H7 (cell line): ENCODE measurements at regions not wholly inside any gene's neighbourhood (a gene's known extent, or its start where the extent isn't known, plus 50 kb on each side); places are given as distances from the start of the nearest gene placed in this dataset.

Experiments used
- DNase-seq: peaks from one replicate; pipeline ENCODE4 v3.0.0; 2012
- H3K27me3 ChIP-seq: 2 replicates; pipeline ENCODE4 v1.6.0; 2011; ENCODE audit warnings: mild to moderate bottlenecking, low read length; ENCODE audit not compliant: control insufficient read depth, insufficient read depth
- H3K36me3 ChIP-seq: replicated peaks from 2 replicates; pipeline ENCODE4 v1.5.1; 2011; ENCODE audit warnings: low read length; ENCODE audit not compliant: control insufficient read depth, insufficient read depth
- H3K4me3 ChIP-seq: 2 replicates; pipeline ENCODE4 v1.5.1; 2011; ENCODE audit warnings: low read depth, mild to moderate bottlenecking, control low read depth, low read length, moderate library complexity; ENCODE audit not compliant: insufficient read depth

DNA sequence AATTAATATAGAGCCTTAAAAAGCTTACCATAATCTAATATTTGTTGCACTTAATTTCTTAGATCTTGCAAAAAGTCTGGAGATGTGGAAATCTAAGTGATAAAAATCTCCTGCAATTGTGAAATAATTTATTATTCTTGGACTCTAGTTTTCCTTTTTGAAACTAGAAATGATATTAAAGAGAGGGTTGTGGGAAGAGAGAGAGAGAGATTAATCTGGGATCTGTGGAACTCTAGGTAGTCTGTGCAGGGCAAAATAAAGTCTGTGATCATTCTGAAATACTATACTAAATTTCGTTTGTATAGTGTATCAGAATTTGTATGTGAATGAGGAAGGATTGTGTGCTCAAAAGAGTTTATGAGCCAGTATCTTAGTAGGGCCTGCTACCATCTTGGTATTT is 692.3 kb downstream of the RWDD3 start:
- no peak overlapping the region for H3K4me3 ChIP-seq
- H3K36me3 ChIP-seq, result no peaks in the 10 kb centered on the region
- DNase-seq, result no peak
- H3K27me3 ChIP-seq, result no peaks in the 10 kb centered on the region

DNA sequence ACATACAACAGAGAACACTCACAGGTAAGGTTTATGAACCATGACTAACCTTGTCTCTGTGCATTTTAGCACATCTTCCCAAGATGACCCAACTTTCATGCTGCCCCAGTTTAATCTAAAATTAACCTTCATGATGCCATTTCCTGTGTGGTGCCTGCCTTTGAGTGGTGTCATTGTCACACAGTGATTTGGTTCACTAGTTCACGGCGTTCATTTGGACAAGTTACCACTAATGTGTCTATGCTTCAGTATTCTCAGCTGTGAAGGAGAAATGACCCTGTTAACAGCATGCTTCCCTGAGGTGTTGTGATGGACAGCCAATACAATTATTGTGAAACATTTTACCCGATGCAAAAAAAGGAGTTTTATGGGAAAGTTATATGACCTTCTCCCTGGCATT is 693.1 kb downstream of the RWDD3 start:
- Histone ChIP-seq H3K4me3 (no peak overlapping the region), H3K36me3 (no peaks in the 10 kb centered on the region), H3K27me3 (no peaks in the 10 kb centered on the region)
- no peak for DNase-seq

DNA sequence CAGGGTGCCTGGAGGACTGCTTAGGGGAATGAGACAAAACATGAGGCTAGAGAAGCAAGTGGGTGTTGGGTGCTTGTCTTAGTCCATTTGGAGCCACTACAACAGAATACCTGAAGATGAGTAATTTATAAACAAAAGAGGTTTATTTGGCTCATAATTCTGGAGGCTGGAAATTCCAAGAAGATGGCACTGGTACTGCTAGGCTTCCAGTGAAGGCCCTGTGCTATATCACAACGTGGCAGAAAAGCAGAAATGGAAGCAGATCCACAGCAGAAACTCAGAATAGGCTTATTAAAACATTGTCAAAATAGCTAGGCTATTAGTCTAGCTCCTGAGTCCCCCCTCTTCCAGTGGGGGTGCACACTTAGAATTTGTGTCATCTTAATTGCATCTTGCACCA is 701.7 kb downstream of the RWDD3 start:
- no peak for DNase-seq
- Histone ChIP-seq H3K27me3 (no peaks in the 10 kb centered on the region), H3K36me3 (no peaks in the 10 kb centered on the region), H3K4me3 (no peak overlapping the region)

DNA sequence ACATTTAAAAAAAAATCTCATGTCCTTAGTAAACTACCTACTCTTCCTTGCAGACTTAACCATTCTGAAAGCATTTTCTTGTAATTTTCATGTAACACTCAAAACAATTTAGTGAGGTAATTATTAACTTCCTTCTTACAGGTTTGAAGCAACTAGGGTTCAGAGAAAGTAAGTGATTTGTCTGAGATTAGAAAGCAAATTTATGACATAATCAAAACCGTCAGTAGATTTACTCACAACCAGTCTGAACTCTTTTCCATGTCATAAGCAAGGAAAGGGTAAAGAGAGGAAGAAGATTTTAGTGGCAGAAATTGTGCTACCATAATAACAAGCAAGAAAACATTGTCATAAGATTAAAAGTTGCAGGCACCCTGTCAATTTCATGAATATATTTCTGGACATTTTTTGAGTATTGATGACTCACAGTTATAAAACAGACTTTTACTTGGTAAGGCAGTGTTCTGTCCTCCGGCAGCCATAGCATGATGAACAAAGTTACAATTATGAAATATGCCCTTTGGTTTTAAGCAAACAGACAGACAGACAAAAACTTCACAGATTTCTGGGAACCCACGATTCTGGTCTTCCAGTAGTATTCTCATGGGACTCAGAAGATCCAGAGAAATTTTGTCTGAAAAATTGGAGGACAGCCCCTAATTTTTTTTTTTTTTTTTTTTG is 707.2 kb downstream of the RWDD3 start:
- no peak for DNase-seq
- no peaks in the 10 kb centered on the region for H3K27me3 ChIP-seq
- H3K4me3 ChIP-seq, result no peak overlapping the region
- H3K36me3 ChIP-seq, result no peaks in the 10 kb centered on the region

DNA sequence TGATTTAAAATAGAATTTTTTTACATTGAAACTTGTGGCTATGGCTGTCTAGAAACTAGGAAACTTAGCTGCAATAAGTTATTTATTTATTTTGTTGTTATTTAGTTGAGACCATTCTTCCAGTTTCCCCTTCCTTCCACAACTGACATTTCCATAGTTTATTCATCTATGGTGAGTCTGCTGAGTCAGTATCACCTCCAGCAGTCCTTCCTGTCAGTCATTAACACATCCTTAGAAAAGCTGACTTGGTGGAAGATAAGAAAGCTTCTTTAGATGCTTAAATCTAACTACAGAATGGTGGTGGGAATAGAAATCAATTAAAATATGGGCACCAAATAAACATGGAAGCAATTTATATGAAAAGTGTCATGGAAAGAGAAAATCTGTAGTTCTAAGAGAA is 714.0 kb downstream of the RWDD3 start:
- Histone ChIP-seq H3K27me3 (no peaks in the 10 kb centered on the region), H3K36me3 (no peaks in the 10 kb centered on the region), H3K4me3 (no peak overlapping the region)
- DNase-seq, result no peak

DNA sequence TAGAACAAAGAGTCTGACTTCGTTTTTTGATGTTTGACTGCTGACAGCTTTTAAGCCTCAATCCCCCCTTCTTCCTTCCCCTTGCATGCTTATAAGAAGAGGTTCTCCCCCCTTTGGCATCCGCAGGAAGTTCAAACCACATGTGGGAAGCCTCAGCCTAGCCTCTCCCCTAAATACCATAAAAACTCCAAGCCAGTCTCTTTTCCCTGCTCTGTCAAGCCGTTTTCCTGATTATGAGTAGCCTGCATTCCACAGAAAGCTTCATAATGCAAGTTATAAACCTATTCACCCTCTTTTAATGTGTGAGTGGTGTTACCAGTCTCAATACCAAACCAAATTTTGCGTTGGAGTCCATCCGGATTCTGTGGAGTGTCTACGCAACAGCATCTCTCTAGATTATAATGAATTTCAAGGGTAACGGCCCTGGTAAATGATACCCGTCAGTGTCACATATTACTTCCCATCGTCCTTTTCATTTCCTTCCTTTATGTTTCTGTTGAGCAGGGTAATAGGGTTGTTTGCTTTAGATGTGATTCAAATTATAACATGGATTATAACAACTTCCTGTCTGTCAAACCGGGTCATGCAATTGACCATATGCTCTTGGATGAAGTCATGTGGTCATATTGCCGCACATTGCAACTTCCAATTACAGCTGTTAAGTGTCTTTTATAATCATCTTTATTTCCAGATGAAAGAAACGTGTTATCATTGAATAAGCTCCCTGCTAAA is 717.5 kb downstream of the RWDD3 start:
- no peaks in the 10 kb centered on the region for H3K27me3 ChIP-seq
- no peak for DNase-seq
- no peaks in the 10 kb centered on the region for H3K36me3 ChIP-seq
- H3K4me3 ChIP-seq, result no peak overlapping the region

DNA sequence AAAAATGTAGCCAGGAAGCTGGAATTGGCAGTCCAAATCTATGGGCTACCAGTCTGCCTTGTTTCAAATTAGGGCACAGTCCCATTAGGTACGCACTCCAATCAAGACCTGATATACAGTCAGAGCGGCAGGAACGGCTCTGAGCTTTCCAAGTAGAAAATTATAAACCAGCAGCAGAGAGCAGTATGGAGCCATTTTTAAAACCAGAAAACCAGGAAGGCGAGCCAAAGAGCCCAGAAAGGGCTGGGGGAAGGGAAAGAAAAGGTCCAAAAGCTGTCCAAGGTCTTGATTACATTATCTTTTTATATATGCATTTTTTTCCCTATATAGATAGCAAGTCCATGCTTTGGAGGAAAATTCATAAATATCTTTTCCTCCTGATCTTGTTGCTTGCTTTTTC is 719.0 kb downstream of the RWDD3 start:
- peak; percentile 13 for DNase-seq
- Histone ChIP-seq H3K27me3 (no peaks in the 10 kb centered on the region), H3K4me3 (no peak overlapping the region), H3K36me3 (no peaks in the 10 kb centered on the region)

DNA sequence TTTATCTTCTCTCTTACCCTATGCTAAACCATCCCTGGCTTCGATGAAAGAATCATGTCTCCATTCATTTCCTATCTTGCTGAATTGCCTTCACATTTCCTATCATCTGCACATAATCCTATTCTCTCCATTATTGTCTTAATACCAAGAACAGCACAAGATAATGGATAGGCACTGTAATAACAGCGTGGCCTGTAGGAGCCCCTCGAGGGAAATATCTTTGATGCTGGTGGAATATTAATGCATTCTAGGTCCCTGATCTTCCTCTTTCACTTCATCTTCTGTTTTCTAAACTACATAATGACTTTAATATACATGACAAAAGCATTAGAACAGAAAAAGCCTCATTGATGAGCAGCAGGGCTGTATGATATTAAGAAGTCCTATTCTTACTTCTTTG is 720.6 kb downstream of the RWDD3 start:
- Histone ChIP-seq H3K27me3 (no peaks in the 10 kb centered on the region), H3K4me3 (no peak overlapping the region), H3K36me3 (no peaks in the 10 kb centered on the region)
- no peak for DNase-seq

DNA sequence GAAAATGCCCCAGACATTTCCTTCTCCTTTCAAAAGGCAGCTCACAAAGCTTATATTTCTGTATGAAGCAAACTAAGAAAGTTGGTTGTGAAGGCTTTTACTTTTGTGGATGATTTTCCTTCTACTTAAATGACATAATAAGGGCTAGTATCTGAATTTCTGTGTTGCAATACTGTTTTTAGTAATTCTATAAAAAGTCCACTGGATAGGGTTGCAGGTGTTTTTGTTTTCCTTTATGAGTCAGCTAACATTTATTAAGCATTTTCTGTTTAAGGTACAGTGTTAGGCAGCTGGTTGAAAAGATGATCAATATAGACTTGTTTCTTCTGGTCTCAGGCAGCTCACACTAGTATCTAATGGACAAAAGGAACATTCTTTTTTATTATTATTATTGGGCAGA is 722.2 kb downstream of the RWDD3 start:
- DNase-seq, result no peak
- Histone ChIP-seq H3K36me3 (no peaks in the 10 kb centered on the region), H3K27me3 (no peaks in the 10 kb centered on the region), H3K4me3 (no peak overlapping the region)

DNA sequence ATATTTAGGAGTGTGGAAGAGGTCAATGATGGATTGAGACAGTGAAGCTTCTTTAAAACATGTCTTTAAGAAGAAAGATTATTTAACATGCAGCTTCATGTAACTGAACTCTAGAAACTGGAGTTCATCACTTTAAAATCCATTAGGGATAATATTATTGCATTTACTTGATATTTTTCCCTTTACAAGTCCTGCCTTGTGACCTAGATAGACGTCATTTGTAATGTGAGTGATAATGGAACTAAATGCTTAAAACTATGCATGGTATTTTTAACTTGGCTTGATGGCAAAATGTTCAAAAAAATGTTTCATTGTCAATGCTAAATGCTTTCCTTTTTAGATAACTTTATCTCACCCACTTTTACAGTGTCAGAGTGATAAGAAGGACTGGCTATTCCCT is 723.7 kb downstream of the RWDD3 start:
- Histone ChIP-seq H3K4me3 (no peak overlapping the region), H3K36me3 (no peaks in the 10 kb centered on the region)
- DNase-seq, result no peak

DNA sequence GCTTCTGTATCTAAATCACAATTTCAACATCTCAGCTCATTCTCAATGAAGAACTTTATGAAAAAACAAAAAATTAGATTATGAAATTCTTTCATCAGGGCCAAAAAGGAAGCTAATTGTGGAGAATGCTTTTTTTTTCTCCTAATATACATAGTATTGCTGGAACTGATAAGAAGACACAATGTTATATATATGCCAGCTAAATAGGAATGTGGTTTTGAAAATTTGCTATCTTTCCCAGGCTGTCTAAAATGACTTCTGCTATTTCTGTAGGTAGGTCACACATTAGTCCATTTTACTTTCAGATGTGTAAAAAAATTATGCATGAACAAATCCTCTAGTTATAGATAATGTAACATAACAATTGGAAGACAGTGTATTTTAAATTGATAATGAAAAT is 732.9 kb downstream of the RWDD3 start:
- Histone ChIP-seq H3K27me3 (no peaks in the 10 kb centered on the region), H3K4me3 (no peak overlapping the region), H3K36me3 (no peaks in the 10 kb centered on the region)
- DNase-seq, result no peak

More for the DNA sequence above, 723.7 kb downstream of the RWDD3 start:
- H3K27me3 ChIP-seq, result no peaks in the 10 kb centered on the region

DNA sequence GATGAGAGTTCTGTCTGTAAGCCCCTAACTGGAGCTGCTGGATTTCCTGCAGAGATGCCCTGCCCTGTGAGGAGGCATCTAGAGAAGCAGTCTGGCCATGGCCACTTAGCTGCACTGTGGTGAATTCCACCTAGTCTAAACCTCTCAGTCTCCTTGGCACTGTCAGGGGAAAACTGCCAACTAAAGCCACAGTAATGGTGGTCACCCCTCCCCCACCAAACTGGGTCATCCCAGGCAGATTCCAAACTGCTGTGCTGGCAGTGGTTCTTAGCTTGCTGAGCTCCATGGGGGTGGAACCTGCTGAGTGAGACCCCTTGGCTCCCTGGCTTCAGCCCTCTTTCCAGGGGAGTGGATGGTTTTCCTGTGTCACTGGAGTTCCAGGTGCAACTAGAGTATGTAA is 740.6 kb downstream of the RWDD3 start:
- Histone ChIP-seq H3K4me3 (no peak overlapping the region), H3K27me3 (no peaks in the 10 kb centered on the region), H3K36me3 (no peaks in the 10 kb centered on the region)
- no peak for DNase-seq

DNA sequence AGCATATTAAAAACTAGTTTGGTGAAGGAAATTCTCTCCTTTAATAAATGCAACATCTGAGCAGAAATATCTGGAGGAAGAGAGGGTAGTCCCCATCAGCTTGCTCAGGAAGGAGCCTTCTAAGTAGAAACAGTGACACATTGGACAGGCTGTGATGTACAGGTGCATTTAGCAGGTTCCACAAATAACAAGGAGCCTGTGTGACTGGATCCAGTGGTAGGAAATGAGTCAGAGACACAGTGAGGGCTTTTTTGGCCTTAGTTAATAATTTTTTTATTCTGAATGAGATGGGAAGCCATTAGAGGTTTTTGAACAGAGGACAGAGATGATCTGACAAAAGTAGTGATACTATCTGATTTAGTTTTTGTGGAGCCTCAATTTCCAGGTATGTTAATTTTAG is 738.9 kb upstream of the PTBP2 start:
- no peaks in the 10 kb centered on the region for H3K27me3 ChIP-seq
- DNase-seq, result no peak
- no peaks in the 10 kb centered on the region for H3K36me3 ChIP-seq
- H3K4me3 ChIP-seq, result no peak overlapping the region

DNA sequence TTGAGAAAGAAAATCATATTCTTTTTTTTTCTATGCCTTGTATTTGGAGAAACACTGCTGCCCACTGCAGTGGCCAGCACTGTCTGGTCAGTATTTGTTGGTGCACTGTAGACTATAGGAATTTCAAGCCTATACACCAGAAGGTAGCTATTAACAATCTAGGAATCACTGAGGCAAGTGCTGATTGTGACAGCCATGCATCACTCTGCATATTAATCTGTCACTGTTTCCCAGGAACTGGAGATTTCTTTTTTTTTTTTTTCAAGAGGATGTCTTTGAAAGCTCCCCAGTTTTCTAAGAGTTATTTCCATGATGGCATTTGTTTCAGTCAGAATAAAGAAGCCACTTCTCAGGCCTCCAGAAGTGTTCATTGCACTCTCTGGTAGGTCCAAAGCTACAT is 737.8 kb upstream of the PTBP2 start:
- Histone ChIP-seq H3K36me3 (no peaks in the 10 kb centered on the region), H3K4me3 (no peak overlapping the region), H3K27me3 (no peaks in the 10 kb centered on the region)
- no peak for DNase-seq

DNA sequence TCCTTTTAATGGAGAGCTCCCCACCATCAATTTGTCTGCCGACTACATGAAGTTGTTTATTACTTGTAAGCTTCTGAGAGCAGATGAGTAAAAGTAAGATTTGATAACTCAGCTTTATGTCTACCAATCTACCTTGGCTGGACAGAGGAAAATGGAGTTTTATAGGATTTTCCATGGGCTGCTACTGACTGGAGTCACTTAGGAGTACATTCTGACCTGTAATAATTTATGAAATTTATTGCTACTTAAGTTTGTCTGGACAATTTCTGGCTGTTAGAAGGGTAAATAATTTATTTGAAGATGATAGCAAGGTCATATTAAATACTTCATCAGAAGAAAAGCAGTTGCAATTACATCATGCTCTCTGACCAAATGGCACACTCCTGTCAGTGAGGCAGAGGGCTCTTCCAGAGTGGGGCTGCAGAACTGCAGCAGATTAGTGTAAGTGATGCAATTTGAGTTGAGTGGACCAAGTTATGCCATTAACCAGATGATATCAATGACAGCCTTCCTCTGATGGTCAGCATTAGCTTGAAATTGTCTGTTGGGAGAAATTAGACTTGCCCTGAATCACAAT is 736.7 kb upstream of the PTBP2 start:
- Histone ChIP-seq H3K27me3 (no peaks in the 10 kb centered on the region), H3K36me3 (no peaks in the 10 kb centered on the region), H3K4me3 (no peak overlapping the region)
- no peak for DNase-seq
